CD4-positive, alpha-beta T cell (primary cell): ENCODE measurements at regions not wholly inside any gene's neighbourhood (a gene's known extent, or its start where the extent isn't known, plus 50 kb on each side); places are given as distances from the start of the nearest gene placed in this dataset.

Experiments
- ATAC-seq: fragments of 200-7000 bp; cut with Tn5 transposase; one replicate; pipeline ENCODE4 v1.10.0; 2022; ENCODE audit warnings: mild to moderate bottlenecking; ENCODE audit not compliant: poor library complexity
- CTCF ChIA-PET: fragments of 350-600 bp; sonication (Branson Sonifier 250); formaldehyde crosslinking; loops from one replicate; lab custom pipeline; 2021; ENCODE audit warnings: antibody characterized with exemption, inconsistent platforms; lab: Charles Lee
- POLR2A ChIA-PET: fragments of 350-600 bp; sonication (Branson Sonifier 250); formaldehyde crosslinking; loops from one replicate; lab custom pipeline; 2021; ENCODE audit warnings: antibody characterized with exemption, inconsistent platforms; lab: Charles Lee
- DNase-seq, 14 experiments: peaks; one replicate each; pipeline ENCODE4 v3.0.0-alpha.2; 2013 to 2020; ENCODE audit warnings: mixed read lengths in 2 of 14
- H3K27ac ChIP-seq, 2 donors: one replicate each; pipeline versions ENCODE4 v1.5.1 to v1.7.0; 2013; ENCODE audit warnings: low read length in 2 of 2, low read depth in 1 of 2, mild to moderate bottlenecking in 1 of 2
- H3K27me3 ChIP-seq, 2 experiments: 1 replicate in 1 of 2; 2 replicates in 1 of 2; pipeline versions ENCODE4 v1.6.1 to v1.7.0; 2013; ENCODE audit warnings: low read length in 2 of 2, control low read depth in 1 of 2, mild to moderate bottlenecking in 1 of 2, moderate library complexity in 1 of 2; ENCODE audit not compliant: insufficient read depth in 2 of 2, control insufficient read depth in 1 of 2
- H3K36me3 ChIP-seq: one replicate; pipeline ENCODE4 v1.6.1; 2013; ENCODE audit warnings: low read length, control low read depth; ENCODE audit not compliant: insufficient read depth
- H3K4me1 ChIP-seq: one replicate; pipeline ENCODE4 v1.6.1; 2013; ENCODE audit warnings: low read length, control low read depth; ENCODE audit not compliant: insufficient read depth
- H3K4me3 ChIP-seq: one replicate; pipeline ENCODE4 v1.5.1; 2013; ENCODE audit warnings: mild to moderate bottlenecking, low read length, moderate library complexity
- H3K9me3 ChIP-seq, 2 experiments: 1 replicate in 1 of 2; 2 replicates in 1 of 2; pipeline versions ENCODE4 v1.6.1 to v1.7.0; 2013; ENCODE audit warnings: low read length in 2 of 2, mild to moderate bottlenecking in 2 of 2, control low read depth in 1 of 2, moderate library complexity in 1 of 2; ENCODE audit not compliant: control insufficient read depth in 1 of 2, insufficient read depth in 1 of 2
- H3K27ac Mint-ChIP-seq: one replicate; pipeline ENCODE4 v1.8.0; 2020; ENCODE audit warnings: mixed read lengths
- H3K27me3 Mint-ChIP-seq: one replicate; pipeline ENCODE4 v1.8.0; 2021; ENCODE audit warnings: mixed read lengths
- H3K36me3 Mint-ChIP-seq: one replicate; pipeline ENCODE4 v1.8.0; 2021; ENCODE audit warnings: low read depth, mixed read lengths
- H3K4me1 Mint-ChIP-seq: one replicate; pipeline ENCODE4 v1.8.0; 2021; ENCODE audit warnings: low read depth, mixed read lengths
- H3K4me3 Mint-ChIP-seq: one replicate; pipeline ENCODE4 v1.8.0; 2020; ENCODE audit warnings: mild to moderate bottlenecking, mixed read lengths
- H3K9me3 Mint-ChIP-seq: one replicate; pipeline ENCODE4 v1.8.0; 2020; ENCODE audit warnings: mixed read lengths
- CTCF ChIP-seq: fragments of 200-600 bp; IDR thresholded peaks from one replicate; pipeline ENCODE4 v1.8.0; 2022; ENCODE audit warnings: antibody characterized with exemption, mild to moderate bottlenecking
- intact Hi-C, 2 experiments: fragments of 100-400 bp; cut with DNase I in 1 of 2; cut with micrococcal nuclease in 1 of 2; formaldehyde crosslinking; loops; one replicate each; pipeline versions ENCODE4 v1.15.1 to v1.9.0; 2023 to 2025; cut with DNase I, micrococcal nuclease

GRCh38 chr4:64564126-64564525 is 154.9 kb upstream of the TECRL start:
- no peaks in the 10 kb centered on the region for H3K36me3 ChIP-seq
- H3K27ac ChIP-seq: no peak overlapping the region
- peaks cover 0 to 3% of the 10 kb centered on the region in 2 experiments for H3K9me3 ChIP-seq
- intact Hi-C loops: no loop called here
- H3K27me3 Mint-ChIP-seq: no peaks in the 10 kb centered on the region
- no peaks in the 10 kb centered on the region for H3K4me1 Mint-ChIP-seq
- no peak for ATAC-seq
- no peak for DNase-seq
- H3K9me3 Mint-ChIP-seq: no peaks in the 10 kb centered on the region
- H3K4me3 ChIP-seq: no peak overlapping the region
- no peaks in the 10 kb centered on the region for H3K27me3 ChIP-seq
- no peak overlapping the region for H3K27ac Mint-ChIP-seq
- no peak for TF ChIP-seq CTCF
- ChIA-PET POLR2A (no interaction called here), CTCF (no interaction called here)
- no peak overlapping the region for H3K4me3 Mint-ChIP-seq
- H3K4me1 ChIP-seq: no peaks in the 10 kb centered on the region
- no peaks in the 10 kb centered on the region for H3K36me3 Mint-ChIP-seq

GRCh38 chr4:64559571-64559970 is 150.3 kb upstream of the TECRL start:
- H3K4me3 ChIP-seq: no peak overlapping the region
- Mint-ChIP-seq H3K4me1 (no peaks in the 10 kb centered on the region), H3K27ac (no peak overlapping the region), H3K36me3 (no peaks in the 10 kb centered on the region), H3K4me3 (no peak overlapping the region), H3K27me3 (no peaks in the 10 kb centered on the region), H3K9me3 (no peaks in the 10 kb centered on the region)
- no peak for DNase-seq
- CTCF ChIA-PET: no interaction called here
- intact Hi-C loops: no loop called here
- H3K9me3 ChIP-seq: peaks cover 0 to 3% of the 10 kb centered on the region in 2 experiments
- no peak overlapping the region for H3K27ac ChIP-seq
- no peak for ATAC-seq
- H3K4me1 ChIP-seq: no peaks in the 10 kb centered on the region
- no peaks in the 10 kb centered on the region for H3K36me3 ChIP-seq
- POLR2A ChIA-PET: no interaction called here
- H3K27me3 ChIP-seq: no peaks in the 10 kb centered on the region
- no peak for TF ChIP-seq CTCF

GRCh38 chr4:64551125-64551524 is 141.9 kb upstream of the TECRL start:
- no peak overlapping the region for H3K4me3 Mint-ChIP-seq
- no peaks in the 10 kb centered on the region for H3K27me3 Mint-ChIP-seq
- intact Hi-C loops: no loop called here
- POLR2A ChIA-PET: no interaction called here
- CTCF ChIA-PET: no interaction called here
- H3K27me3 ChIP-seq: no peaks in the 10 kb centered on the region
- no peaks in the 10 kb centered on the region for H3K4me1 ChIP-seq
- no peak overlapping the region for H3K27ac ChIP-seq
- no peak for DNase-seq
- no peaks in the 10 kb centered on the region for H3K4me1 Mint-ChIP-seq
- no peak for TF ChIP-seq CTCF
- ATAC-seq: no peak
- H3K36me3 Mint-ChIP-seq: no peaks in the 10 kb centered on the region
- H3K9me3 ChIP-seq: no peaks in the 10 kb centered on the region
- H3K36me3 ChIP-seq: no peaks in the 10 kb centered on the region
- no peak overlapping the region for H3K27ac Mint-ChIP-seq
- H3K9me3 Mint-ChIP-seq: peaks cover 2% of the 10 kb centered on the region
- no peak overlapping the region for H3K4me3 ChIP-seq
